GM15510 (cell line): ENCODE measurements at regions not wholly inside any gene's neighbourhood (a gene's known extent, or its start where the extent isn't known, plus 50 kb on each side); places are given as distances from the start of the nearest gene placed in this dataset.

Experiments used
- POLR2A ChIP-seq: IDR thresholded peaks from 3 replicates; pipeline ENCODE4 v1.6.1; 2011; ENCODE audit warnings: borderline replicate concordance; ENCODE audit not compliant: insufficient read length; ENCODE audit errors: extremely low read depth

- no peak for TF ChIP-seq POLR2A
These were observed 325.2 kb downstream of the CETN3 start for GRCh38 chr5:90084342-90084741.

- no peak for TF ChIP-seq POLR2A
These were observed 337.9 kb downstream of the CETN3 start for GRCh38 chr5:90071656-90072055.

DNA sequence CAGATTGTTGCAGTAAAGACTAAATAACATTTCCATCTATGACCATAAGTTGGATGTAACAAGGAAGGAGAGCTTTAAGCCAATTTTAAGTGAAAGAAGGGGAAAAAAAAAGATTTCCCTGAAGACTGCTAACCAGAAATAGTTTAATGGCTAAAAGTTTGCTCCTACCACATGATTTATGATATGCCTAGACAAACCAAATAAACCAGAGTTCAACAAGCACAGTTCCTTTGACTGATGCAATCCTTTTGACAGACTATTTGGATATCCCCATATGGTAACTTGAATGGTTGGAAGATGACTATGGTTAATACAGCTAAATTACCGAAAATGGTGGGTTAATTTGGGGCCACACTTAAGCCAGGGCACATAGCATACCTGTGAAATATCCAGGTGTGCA is 338.5 kb downstream of the CETN3 start:
- no peak for TF ChIP-seq POLR2A

- TF ChIP-seq POLR2A, result no peak
These were observed 342.6 kb downstream of the CETN3 start for GRCh38 chr5:90066920-90067319.

DNA sequence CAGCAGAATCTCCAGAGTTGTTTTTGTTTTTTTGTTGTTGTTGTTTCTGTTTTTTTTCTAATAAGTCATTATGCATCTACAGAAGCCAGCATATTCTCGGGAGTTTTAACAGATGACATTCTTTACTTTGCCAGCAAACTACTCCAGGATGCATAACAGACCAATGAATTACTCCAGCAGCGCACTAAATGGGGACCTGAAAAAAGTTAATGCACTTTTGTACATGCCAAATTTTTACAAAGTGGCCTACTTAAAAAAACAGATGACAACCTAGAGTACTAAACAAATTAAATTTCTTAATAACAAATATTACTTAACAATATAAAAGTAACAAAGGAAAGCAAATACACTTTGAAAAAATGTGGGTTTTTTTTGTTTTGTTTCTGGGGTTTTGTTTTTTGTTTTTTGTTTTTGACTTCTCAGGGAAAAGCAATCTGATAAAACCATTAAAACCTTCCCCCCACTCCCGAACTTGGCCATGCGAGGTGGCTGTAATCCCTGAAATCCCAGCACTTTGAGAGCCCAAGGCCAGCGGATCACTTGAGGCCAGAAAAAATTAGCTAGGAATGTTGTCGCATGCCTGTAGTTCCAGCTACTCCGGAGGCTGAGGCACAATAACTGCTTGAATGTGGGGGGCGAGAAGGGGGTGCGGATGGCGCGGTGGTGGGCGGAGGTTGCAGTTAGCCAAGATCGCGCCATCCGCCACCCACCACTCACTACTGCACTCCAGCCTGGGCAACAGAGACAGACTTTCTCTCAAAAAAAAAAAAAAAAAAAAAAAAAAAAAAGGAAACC is 352.4 kb downstream of the CETN3 start:
- no peak for TF ChIP-seq POLR2A

GRCh38 chr5:90055831-90056328 is 353.7 kb downstream of the CETN3 start:
- TF ChIP-seq POLR2A, result no peak

DNA sequence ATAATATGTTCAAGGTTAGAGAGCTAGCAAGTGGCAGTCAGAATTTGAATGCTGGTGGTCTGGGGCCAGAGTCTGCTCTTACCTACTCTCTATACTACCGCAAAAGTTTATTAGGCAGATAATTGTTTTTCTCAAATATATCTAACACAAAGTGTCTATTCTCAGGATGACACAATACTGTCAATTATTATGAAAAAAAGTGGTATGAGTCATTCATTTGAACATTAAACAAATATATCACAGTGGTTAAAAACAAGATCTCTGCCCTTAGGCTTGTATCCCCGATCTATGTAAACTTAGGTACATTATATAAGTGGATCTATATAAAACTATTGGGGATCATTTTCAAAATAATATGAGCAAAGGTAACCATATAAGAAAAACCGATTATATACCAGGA is 354.9 kb downstream of the CETN3 start:
- TF ChIP-seq POLR2A, result no peak

DNA sequence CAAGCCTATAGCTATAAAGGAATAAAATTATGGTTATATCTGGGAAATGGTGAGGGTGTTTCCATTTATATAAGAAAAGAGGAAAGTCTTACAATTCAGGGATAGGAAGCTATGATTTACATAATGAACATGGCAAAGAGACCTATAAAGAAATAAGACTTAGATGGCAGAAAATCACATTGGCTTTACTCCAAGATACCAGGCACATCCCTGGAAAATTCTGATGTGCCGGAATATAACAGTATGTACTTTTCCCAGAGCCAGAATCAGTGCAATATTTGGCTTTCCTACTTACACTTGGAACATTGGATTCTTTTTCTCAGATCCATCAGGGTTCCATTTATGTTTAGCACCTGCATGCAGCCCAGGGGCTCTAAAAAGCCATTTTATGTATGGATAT is 357.8 kb downstream of the CETN3 start:
- TF ChIP-seq POLR2A, result no peak

DNA sequence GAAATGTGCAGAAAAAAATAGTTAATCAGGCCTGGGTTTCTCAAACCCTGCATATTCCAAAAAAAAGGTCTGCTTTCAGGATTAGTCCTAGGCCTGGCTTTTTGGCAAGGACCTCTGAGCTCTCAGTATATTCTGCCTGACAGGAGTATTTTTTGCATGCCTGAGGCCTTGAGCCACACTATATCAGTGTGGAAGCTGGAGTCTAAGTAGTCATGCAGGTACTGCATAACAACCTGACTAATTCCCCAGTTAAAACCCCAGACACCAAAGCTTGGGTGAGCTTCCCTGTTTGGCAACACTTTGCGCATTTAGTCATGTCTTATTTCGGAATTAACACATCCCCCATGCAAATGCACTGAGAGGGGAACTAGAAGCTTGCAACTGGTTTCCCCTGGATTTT is 359.5 kb downstream of the CETN3 start:
- no peak for TF ChIP-seq POLR2A

DNA sequence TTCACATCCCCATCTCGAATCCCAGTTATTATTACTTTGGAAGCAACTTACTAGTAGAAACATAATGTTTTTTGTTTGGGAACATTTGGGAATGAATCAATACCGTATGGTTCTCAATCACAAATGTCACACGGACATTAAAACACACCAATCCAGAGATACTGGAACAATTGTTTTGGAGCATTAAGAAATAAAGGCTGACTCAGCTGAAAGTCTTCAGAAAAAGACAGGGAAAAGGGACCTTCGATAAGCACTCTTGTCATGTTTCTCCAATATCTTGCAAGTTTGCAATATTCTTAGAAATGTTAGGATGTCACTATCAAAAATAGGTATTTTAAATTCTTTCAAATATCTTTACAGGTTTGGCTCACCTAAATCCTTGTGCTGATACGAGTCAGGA is 362.4 kb downstream of the CETN3 start:
- TF ChIP-seq POLR2A, result no peak

DNA sequence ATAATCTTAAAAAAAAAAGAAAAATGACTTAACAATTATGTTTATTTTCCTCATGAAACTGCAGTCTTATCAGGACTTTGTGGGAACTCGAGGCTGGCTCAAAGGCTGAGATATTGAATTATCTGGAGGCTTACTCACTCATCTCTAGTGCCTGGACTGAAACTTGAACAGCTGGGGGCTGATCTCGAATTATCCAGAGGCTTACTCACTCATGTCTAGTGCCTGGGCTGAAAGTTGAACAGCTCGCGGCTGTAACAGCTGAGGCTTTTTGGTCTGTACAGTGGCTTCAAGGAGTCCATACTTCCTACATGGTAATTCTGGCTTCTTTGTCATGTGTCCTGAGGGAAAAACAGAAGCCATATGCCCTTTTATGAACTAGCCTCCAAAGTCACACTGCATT is 371.9 kb downstream of the CETN3 start:
- TF ChIP-seq POLR2A, result no peak

DNA sequence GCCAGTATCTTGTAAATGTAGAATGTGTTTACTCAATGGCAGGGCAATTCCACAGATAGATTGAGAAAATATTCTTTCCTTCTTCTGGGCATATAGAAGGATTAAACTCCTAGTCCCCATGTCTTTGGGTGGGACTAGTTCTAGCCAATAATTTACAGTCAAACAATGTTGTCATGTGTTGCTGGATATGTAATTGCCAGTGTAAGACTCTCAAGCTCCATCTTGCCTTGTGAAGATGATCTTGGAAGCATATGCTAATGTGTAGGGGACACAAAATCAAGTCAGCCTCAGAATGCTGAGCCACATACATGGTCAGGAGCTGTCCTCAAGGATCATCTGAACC is 386.9 kb downstream of the CETN3 start:
- TF ChIP-seq POLR2A, result no peak

DNA sequence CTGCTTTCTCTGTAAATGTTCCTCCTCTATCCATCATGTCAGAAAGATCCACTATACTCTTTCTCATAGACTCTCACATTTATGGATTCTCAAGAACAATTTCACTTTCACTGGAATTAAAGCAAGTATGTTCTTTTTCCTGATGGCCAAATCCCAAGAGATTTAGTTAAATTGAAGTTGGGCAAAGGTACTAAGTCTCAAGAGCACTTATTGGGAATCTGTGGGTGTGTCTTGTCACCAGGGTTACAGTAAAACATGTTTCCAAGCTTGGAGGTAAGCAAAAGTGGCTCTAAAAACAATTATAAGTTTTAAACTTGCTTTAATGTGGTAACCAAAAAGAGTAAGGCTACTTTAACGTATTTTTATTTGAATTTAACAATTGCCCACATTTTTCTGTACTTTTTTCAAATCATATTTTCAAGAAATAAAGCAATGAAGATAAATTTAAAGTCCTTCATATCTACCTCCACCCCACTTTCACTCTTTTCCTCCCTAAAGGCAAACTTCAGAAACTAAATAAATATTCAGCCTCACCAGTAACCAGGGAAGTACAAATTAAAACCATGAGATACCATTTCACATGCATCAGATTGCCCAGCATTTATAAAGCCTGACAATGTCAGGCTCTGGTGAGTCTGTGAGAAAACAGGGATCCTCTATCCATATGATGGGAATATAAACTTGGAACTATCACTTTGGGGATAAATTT is 387.4 kb downstream of the CETN3 start:
- no peak for TF ChIP-seq POLR2A

GRCh38 chr5:90020575-90021538 is 388.7 kb downstream of the CETN3 start:
- no peak for TF ChIP-seq POLR2A

DNA sequence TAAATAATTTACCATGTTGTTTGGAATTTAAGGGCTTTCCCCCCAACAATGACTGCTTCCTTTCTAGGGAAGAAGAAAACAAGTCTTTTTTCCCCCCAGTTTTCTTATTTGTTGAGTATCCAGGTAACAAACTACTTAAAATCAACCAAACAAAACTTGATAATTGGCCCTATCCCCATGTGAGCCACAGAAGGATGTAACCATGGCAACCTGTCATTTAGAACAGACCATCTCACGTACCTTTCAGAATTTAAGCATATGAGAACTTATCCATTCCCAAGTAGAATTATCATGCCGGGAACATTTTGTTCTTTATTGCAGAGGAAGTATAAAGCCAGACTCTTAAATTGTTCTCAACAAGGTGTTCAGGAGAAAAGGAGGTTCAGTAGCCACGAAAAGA is 392.3 kb downstream of the CETN3 start:
- TF ChIP-seq POLR2A, result no peak
